Endothelial cell (in vitro differentiated cells): ENCODE measurements at regions not wholly inside any gene's neighbourhood (a gene's known extent, or its start where the extent isn't known, plus 50 kb on each side); places are given as distances from the start of the nearest gene placed in this dataset.

Experiments used
- DNase-seq: peaks from one replicate; pipeline ENCODE4 v3.0.0; 2021; ENCODE audit warnings: low spot score
- H3K27ac Mint-ChIP-seq: one replicate; pipeline ENCODE4 v1.8.0; 2021; ENCODE audit warnings: mixed read lengths, inconsistent platforms; ENCODE audit not compliant: unreplicated experiment
- H3K27me3 Mint-ChIP-seq: one replicate; pipeline ENCODE4 v1.8.0; 2021; ENCODE audit warnings: mild to moderate bottlenecking, moderate library complexity, mixed read lengths, inconsistent platforms; ENCODE audit not compliant: unreplicated experiment
- H3K36me3 Mint-ChIP-seq: one replicate; pipeline ENCODE4 v1.8.0; 2021; ENCODE audit warnings: mild to moderate bottlenecking, low read depth, mixed read lengths, inconsistent platforms; ENCODE audit not compliant: unreplicated experiment
- H3K4me1 Mint-ChIP-seq: one replicate; pipeline ENCODE4 v1.8.0; 2021; ENCODE audit warnings: mild to moderate bottlenecking, mixed read lengths, inconsistent platforms; ENCODE audit not compliant: unreplicated experiment
- H3K4me3 Mint-ChIP-seq: one replicate; pipeline ENCODE4 v1.8.0; 2021; ENCODE audit warnings: mild to moderate bottlenecking, mixed read lengths, inconsistent platforms; ENCODE audit not compliant: unreplicated experiment
- H3K9me3 Mint-ChIP-seq: one replicate; pipeline ENCODE4 v1.8.0; 2021; ENCODE audit warnings: mixed read lengths, inconsistent platforms; ENCODE audit not compliant: unreplicated experiment
- CTCF ChIP-seq: fragments of 200-600 bp; sonication (generic); IDR thresholded peaks from one replicate; pipeline ENCODE4 v1.5.0; 2021; ENCODE audit warnings: antibody characterized with exemption; ENCODE audit not compliant: unreplicated experiment

GRCh38 chr4:137299281-137299680 is 233.0 kb downstream of the PCDH18 start:
- no peak for DNase-seq
- Mint-ChIP-seq H3K9me3 (no peaks in the 10 kb centered on the region), H3K4me3 (no peak overlapping the region), H3K36me3 (no peaks in the 10 kb centered on the region), H3K4me1 (peaks cover 5% of the 10 kb centered on the region), H3K27me3 (no peaks in the 10 kb centered on the region), H3K27ac (no peak overlapping the region)
- TF ChIP-seq CTCF, result no peak

GRCh38 chr4:137293281-137293680 is 239.0 kb downstream of the PCDH18 start:
- peaks cover 10% of the 10 kb centered on the region for H3K4me1 Mint-ChIP-seq
- H3K9me3 Mint-ChIP-seq, result no peaks in the 10 kb centered on the region
- H3K27ac Mint-ChIP-seq, result no peak overlapping the region
- no peak for DNase-seq
- no peak for TF ChIP-seq CTCF
- H3K4me3 Mint-ChIP-seq, result no peak overlapping the region
- H3K36me3 Mint-ChIP-seq, result no peaks in the 10 kb centered on the region
- no peaks in the 10 kb centered on the region for H3K27me3 Mint-ChIP-seq

GRCh38 chr4:137283737-137284136 is 248.6 kb downstream of the PCDH18 start:
- DNase-seq, result no peak
- Mint-ChIP-seq H3K4me3 (no peak overlapping the region), H3K27ac (no peak overlapping the region), H3K27me3 (peaks cover 1% of the 10 kb centered on the region), H3K4me1 (no peaks in the 10 kb centered on the region), H3K9me3 (no peaks in the 10 kb centered on the region), H3K36me3 (no peaks in the 10 kb centered on the region)
- TF ChIP-seq CTCF, result no peak

- Mint-ChIP-seq H3K4me1 (no peaks in the 10 kb centered on the region), H3K27ac (no peak overlapping the region), H3K4me3 (no peak overlapping the region), H3K36me3 (no peaks in the 10 kb centered on the region), H3K27me3 (no peaks in the 10 kb centered on the region), H3K9me3 (no peaks in the 10 kb centered on the region)
- no peak for DNase-seq
- no peak for TF ChIP-seq CTCF
Measured at GRCh38 chr4:137278431-137278830, 253.9 kb downstream of the PCDH18 start.

- Mint-ChIP-seq H3K4me1 (no peaks in the 10 kb centered on the region), H3K9me3 (no peaks in the 10 kb centered on the region), H3K27ac (no peak overlapping the region), H3K36me3 (no peaks in the 10 kb centered on the region), H3K4me3 (no peak overlapping the region), H3K27me3 (no peaks in the 10 kb centered on the region)
- no peak for DNase-seq
- TF ChIP-seq CTCF, result no peak
Measured at GRCh38 chr4:137274404-137274803, 257.9 kb downstream of the PCDH18 start.
